ENCODE measurements at regions not wholly inside any gene's neighbourhood (a gene's known extent, or its start where the extent isn't known, plus 50 kb on each side); places are given as distances from the start of the nearest gene placed in this dataset.

DNA sequence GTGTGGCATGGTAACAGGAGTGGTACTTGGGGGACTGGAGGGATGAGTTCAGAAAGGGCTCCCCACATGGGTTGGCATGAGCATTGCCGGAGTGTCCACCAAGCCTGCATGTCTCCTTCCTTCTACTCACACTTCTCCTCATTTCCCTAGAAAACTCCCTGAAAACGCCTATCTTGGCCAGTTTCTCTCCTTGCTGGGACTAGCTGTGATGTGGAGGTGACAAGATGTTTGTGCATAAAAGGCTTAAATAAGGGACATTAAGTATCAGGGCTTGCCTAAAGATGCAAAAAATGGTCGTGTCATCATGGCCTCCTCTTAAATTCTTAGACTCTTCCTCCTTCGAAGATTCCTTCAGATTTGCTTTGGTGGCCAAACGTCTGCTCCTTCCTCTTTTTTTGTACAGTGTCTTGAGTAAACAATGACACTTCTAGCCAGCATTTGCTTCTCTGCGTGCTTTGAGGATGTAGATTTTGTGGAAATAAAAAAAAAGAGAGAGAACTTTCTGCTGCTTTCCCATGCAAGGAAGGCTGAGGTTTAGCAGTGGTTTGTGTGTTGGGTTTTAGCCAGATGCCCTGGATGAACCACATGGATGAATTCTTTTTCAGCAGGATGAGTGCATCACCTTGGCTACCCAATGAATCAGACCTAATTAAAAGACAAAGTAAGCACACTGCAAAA, 239.1 kb upstream of the IRF2BP2 start:
- no peak for TF ChIP-seq RAD21 (conservative IDR thresholded peaks at IDR 0.05)
- TF ChIP-seq, protein P1, sequence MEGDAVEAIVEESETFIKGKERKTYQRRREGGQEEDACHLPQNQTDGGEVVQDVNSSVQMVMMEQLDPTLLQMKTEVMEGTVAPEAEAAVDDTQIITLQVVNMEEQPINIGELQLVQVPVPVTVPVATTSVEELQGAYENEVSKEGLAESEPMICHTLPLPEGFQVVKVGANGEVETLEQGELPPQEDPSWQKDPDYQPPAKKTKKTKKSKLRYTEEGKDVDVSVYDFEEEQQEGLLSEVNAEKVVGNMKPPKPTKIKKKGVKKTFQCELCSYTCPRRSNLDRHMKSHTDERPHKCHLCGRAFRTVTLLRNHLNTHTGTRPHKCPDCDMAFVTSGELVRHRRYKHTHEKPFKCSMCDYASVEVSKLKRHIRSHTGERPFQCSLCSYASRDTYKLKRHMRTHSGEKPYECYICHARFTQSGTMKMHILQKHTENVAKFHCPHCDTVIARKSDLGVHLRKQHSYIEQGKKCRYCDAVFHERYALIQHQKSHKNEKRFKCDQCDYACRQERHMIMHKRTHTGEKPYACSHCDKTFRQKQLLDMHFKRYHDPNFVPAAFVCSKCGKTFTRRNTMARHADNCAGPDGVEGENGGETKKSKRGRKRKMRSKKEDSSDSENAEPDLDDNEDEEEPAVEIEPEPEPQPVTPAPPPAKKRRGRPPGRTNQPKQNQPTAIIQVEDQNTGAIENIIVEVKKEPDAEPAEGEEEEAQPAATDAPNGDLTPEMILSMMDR (IDR thresholded peaks at IDR 0.05; ENCODE audit: poor library complexity, severe bottlenecking) = no peak
- TF ChIP-seq, protein P2, sequence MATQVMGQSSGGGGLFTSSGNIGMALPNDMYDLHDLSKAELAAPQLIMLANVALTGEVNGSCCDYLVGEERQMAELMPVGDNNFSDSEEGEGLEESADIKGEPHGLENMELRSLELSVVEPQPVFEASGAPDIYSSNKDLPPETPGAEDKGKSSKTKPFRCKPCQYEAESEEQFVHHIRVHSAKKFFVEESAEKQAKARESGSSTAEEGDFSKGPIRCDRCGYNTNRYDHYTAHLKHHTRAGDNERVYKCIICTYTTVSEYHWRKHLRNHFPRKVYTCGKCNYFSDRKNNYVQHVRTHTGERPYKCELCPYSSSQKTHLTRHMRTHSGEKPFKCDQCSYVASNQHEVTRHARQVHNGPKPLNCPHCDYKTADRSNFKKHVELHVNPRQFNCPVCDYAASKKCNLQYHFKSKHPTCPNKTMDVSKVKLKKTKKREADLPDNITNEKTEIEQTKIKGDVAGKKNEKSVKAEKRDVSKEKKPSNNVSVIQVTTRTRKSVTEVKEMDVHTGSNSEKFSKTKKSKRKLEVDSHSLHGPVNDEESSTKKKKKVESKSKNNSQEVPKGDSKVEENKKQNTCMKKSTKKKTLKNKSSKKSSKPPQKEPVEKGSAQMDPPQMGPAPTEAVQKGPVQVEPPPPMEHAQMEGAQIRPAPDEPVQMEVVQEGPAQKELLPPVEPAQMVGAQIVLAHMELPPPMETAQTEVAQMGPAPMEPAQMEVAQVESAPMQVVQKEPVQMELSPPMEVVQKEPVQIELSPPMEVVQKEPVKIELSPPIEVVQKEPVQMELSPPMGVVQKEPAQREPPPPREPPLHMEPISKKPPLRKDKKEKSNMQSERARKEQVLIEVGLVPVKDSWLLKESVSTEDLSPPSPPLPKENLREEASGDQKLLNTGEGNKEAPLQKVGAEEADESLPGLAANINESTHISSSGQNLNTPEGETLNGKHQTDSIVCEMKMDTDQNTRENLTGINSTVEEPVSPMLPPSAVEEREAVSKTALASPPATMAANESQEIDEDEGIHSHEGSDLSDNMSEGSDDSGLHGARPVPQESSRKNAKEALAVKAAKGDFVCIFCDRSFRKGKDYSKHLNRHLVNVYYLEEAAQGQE (IDR thresholded peaks at IDR 0.05; ENCODE audit: borderline replicate concordance) = no peak
- no peak for TF ChIP-seq SMC3 (conservative IDR thresholded peaks at IDR 0.05; ENCODE audit: poor library complexity)

Data from neural cell (in vitro differentiated cells).